ENCODE measurements at regions not wholly inside any gene's neighbourhood (a gene's known extent, or its start where the extent isn't known, plus 50 kb on each side); places are given as distances from the start of the nearest gene placed in this dataset.

GRCh38 chr3:25018909-25019308 is 409.2 kb upstream of the RARB start:
- Histone ChIP-seq H3K4me3 (no peak overlapping the region), H3K27ac (no peak overlapping the region)

GRCh38 chr3:25019506-25019905 is 408.6 kb upstream of the RARB start:
- no peak overlapping the region for H3K27ac ChIP-seq
- H3K4me3 ChIP-seq, result no peak overlapping the region

GRCh38 chr3:25021816-25022215 is 406.2 kb upstream of the RARB start:
- Histone ChIP-seq H3K27ac (no peak overlapping the region), H3K4me3 (no peak overlapping the region)

- Histone ChIP-seq H3K27ac (no peak overlapping the region), H3K4me3 (no peak overlapping the region)
Measured at GRCh38 chr3:25023876-25024275, 404.2 kb upstream of the RARB start.

- Histone ChIP-seq H3K27ac (no peak overlapping the region), H3K4me3 (no peak overlapping the region)
Measured at GRCh38 chr3:25025236-25025635, 402.8 kb upstream of the RARB start.

GRCh38 chr3:25027650-25028049 is 400.4 kb upstream of the RARB start:
- Histone ChIP-seq H3K4me3 (no peak overlapping the region), H3K27ac (no peak overlapping the region)

GRCh38 chr3:25029820-25030219 is 398.2 kb upstream of the RARB start:
- Histone ChIP-seq H3K4me3 (no peak overlapping the region), H3K27ac (no peak overlapping the region)

GRCh38 chr3:25032344-25032743 is 395.7 kb upstream of the RARB start:
- H3K27ac ChIP-seq, result no peak overlapping the region
- no peak overlapping the region for H3K4me3 ChIP-seq

- H3K4me3 ChIP-seq, result no peak overlapping the region
- no peak overlapping the region for H3K27ac ChIP-seq
Measured at GRCh38 chr3:25033407-25034029, 394.5 kb upstream of the RARB start.

GRCh38 chr3:25035526-25035925 is 392.5 kb upstream of the RARB start:
- Histone ChIP-seq H3K27ac (no peak overlapping the region), H3K4me3 (no peak overlapping the region)

- no peak overlapping the region for H3K4me3 ChIP-seq
- no peak overlapping the region for H3K27ac ChIP-seq
Measured at GRCh38 chr3:25036633-25037032, 391.4 kb upstream of the RARB start.

GRCh38 chr3:25037049-25037547 is 391.0 kb upstream of the RARB start:
- Histone ChIP-seq H3K4me3 (no peak overlapping the region), H3K27ac (no peak overlapping the region)

GRCh38 chr3:25038271-25038670 is 389.8 kb upstream of the RARB start:
- no peak overlapping the region for H3K27ac ChIP-seq
- H3K4me3 ChIP-seq, result no peak overlapping the region

GRCh38 chr3:25038922-25039321 is 389.1 kb upstream of the RARB start:
- no peak overlapping the region for H3K4me3 ChIP-seq
- H3K27ac ChIP-seq, result no peak overlapping the region

- Histone ChIP-seq H3K4me3 (no peak overlapping the region), H3K27ac (no peak overlapping the region)
Measured at GRCh38 chr3:25040748-25041147, 387.3 kb upstream of the RARB start.

- H3K27ac ChIP-seq, result no peak overlapping the region
- H3K4me3 ChIP-seq, result no peak overlapping the region
Measured at GRCh38 chr3:25041871-25042584, 386.0 kb upstream of the RARB start.

GRCh38 chr3:25043177-25043576 is 384.9 kb upstream of the RARB start:
- no peak overlapping the region for H3K27ac ChIP-seq
- H3K4me3 ChIP-seq, result no peak overlapping the region

GRCh38 chr3:25043749-25044148 is 384.3 kb upstream of the RARB start:
- H3K4me3 ChIP-seq, result no peak overlapping the region
- H3K27ac ChIP-seq, result no peak overlapping the region

- Histone ChIP-seq H3K27ac (no peak overlapping the region), H3K4me3 (no peak overlapping the region)
Measured at GRCh38 chr3:25044762-25045710, 383.0 kb upstream of the RARB start.

- Histone ChIP-seq H3K4me3 (no peak overlapping the region), H3K27ac (no peak overlapping the region)
Measured at GRCh38 chr3:25046911-25047771, 380.9 kb upstream of the RARB start.
